ENCODE measurements at regions not wholly inside any gene's neighbourhood (a gene's known extent, or its start where the extent isn't known, plus 50 kb on each side); places are given as distances from the start of the nearest gene placed in this dataset.

DNA sequence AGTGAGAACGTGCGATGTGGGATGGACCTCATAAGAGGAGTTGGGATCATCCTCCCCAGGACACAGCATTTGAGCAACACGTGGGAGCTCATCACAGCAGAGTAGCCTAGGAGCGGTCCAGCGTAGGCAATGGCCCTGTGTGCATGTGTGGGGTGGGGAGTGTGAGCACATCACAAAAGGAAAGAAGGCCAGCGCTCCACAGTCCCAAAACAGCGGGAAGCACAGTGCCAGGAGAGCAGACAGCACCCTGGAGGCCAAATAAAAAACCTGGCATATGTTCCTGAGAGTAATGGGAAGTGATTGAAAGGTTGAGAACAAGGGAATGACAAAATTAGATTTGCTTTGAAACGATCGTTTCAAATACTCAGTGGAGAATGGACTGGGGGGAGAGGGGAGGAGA lies 226.0 kb downstream of the C7orf25 start:
- H2AFZ ChIP-seq (ENCODE audit: low read depth, low read length), result no peak overlapping the region
- H3K27me3 ChIP-seq (ENCODE audit: insufficient read depth, low read length), result no peaks in the 10 kb centered on the region
- H3K36me3 ChIP-seq (ENCODE audit: insufficient read depth, low read length), result no peaks in the 10 kb centered on the region
- H3K4me3 ChIP-seq (ENCODE audit: low read length), result no peak overlapping the region
- H3K4me1 ChIP-seq (ENCODE audit: insufficient read depth, low read length), result peaks cover 25% of the 10 kb centered on the region
- no peaks in the 10 kb centered on the region for H3K9me3 ChIP-seq (ENCODE audit: low read length)

DNA sequence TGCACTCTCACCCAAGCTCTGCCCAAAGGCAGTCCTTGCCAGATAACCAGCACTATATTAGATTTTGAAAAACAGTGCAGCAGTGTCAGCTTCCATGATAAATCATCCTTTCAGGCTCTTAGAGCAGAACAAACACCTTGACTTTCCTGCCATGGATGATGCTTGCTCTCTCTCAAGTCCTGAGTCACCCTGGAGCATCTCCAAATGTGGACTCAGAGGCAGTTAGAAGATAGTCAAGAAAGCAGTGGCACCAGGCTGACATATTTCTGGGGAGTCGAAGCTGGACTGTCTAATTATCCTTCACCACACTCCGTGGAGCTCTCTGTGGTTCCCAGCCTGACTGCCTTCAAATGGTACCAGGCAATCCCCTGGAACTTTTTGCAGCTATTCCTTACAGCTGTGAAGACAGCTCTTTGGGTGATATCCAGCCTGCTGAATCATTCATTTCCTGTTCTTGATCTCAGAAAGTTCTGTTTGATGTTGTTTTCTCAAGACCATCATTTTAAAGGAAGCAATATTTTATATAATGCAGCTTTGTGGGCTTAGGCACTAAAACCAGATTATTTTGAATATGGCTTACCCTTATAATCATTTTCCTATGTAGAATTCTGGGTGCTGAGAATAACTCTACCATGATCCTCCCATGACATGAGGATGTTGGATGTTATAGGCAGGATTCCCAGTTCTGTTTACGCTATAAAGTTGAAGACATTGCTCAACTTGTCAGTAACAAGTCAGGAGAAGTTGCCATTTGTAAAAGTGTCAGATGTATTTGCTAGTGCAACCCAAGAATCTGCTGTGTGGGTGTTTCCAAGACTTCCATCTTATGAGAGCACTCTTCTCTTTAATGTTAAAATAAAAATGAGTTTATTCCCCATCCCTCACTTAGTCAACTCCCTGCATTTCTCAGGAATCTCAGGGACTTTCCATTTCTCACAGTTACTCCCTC lies 233.8 kb downstream of the C7orf25 start:
- H3K9me3 ChIP-seq (ENCODE audit: low read length), result peaks cover 2% of the 10 kb centered on the region
- no peak overlapping the region for H3K4me3 ChIP-seq (ENCODE audit: low read length)
- no peak overlapping the region for H2AFZ ChIP-seq (ENCODE audit: low read depth, low read length)
- H3K4me1 ChIP-seq (ENCODE audit: insufficient read depth, low read length), result peaks cover 3% of the 10 kb centered on the region
- no peaks in the 10 kb centered on the region for H3K36me3 ChIP-seq (ENCODE audit: insufficient read depth, low read length)
- H3K27me3 ChIP-seq (ENCODE audit: insufficient read depth, low read length), result no peaks in the 10 kb centered on the region

DNA sequence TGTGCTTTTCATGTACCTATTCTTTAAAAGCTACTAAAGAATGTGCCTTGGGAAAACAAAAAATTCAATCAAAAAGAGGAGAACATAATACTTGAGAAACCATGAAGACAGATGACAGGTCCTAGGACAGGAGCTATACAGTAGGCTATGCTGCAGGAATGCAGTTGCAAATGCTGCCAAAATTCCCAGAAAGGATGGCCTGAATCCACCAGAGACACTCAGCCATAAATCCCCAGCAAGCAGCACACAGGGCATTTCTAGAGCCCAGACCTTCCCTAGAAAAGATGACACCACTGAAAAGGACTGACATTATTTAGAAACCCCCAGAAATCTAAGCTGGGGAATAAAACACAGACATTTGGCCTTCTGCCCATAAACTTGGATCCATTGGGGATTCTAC lies 237.3 kb downstream of the C7orf25 start:
- peaks cover 15% of the 10 kb centered on the region for H3K4me1 ChIP-seq (ENCODE audit: insufficient read depth, low read length)
- H3K4me3 ChIP-seq (ENCODE audit: low read length), result no peak overlapping the region
- no peaks in the 10 kb centered on the region for H3K9me3 ChIP-seq (ENCODE audit: low read length)
- H3K27me3 ChIP-seq (ENCODE audit: insufficient read depth, low read length), result no peaks in the 10 kb centered on the region
- H2AFZ ChIP-seq (ENCODE audit: low read depth, low read length), result no peak overlapping the region
- no peaks in the 10 kb centered on the region for H3K36me3 ChIP-seq (ENCODE audit: insufficient read depth, low read length)

DNA sequence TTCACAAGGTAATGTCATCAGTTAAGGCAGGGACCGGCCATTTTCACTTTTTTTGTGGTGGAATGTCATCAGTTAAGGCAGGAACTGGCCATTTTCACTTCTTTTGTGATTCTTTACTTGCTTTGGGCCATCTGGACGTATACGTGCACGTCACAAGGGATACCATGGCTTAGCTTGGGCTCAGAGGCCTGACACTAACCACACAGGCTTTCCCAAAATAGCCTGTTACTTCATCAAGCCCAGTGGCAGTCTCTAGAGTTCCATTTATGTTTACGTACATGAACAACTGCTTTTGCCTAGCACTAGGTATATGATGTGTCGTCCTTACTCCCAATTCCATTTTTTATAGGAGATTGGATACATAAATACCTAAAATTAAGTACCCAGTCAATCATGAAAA lies 237.9 kb downstream of the C7orf25 start:
- Histone ChIP-seq H3K4me1 (ENCODE audit: insufficient read depth, low read length) (peaks cover 15% of the 10 kb centered on the region), H3K36me3 (ENCODE audit: insufficient read depth, low read length) (no peaks in the 10 kb centered on the region), H2AFZ (ENCODE audit: low read depth, low read length) (no peak overlapping the region), H3K27me3 (ENCODE audit: insufficient read depth, low read length) (no peaks in the 10 kb centered on the region), H3K9me3 (ENCODE audit: low read length) (no peaks in the 10 kb centered on the region), H3K4me3 (ENCODE audit: low read length) (no peak overlapping the region)

DNA sequence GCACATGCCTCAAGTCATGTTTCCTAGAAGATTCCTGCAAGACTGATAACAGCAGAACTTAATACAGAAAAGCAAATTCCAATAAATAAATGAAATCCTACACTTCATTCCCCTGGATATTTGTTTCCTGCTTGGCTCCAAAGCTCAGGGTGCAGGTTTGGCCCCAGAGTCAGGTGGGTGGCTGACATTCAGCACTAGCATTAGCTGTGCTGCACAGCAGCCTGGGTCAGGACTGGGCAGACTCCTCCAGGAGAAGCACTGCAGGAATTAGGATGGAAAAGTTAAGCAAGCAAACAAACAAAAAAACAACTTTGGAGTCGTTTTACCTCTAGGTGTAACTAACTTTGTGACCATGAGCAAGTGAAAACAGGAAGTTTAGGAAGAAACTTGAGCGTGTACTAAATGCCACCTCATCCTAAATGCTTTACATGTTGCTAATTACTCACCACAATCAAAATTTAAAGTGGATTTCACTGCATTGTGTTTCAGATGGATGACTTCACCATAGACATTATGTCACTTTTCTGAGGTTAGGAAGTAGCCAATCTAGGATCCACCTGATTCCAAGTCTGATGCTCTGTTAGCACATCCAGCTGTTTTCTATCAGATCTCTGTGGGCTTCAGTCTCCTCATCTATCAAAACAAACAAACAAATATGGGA lies 239.4 kb downstream of the C7orf25 start:
- Histone ChIP-seq H3K36me3 (ENCODE audit: insufficient read depth, low read length) (no peaks in the 10 kb centered on the region), H3K9me3 (ENCODE audit: low read length) (no peaks in the 10 kb centered on the region), H3K4me3 (ENCODE audit: low read length) (no peak overlapping the region), H3K27me3 (ENCODE audit: insufficient read depth, low read length) (no peaks in the 10 kb centered on the region), H2AFZ (ENCODE audit: low read depth, low read length) (no peak overlapping the region), H3K4me1 (ENCODE audit: insufficient read depth, low read length) (peaks cover 15% of the 10 kb centered on the region)

DNA sequence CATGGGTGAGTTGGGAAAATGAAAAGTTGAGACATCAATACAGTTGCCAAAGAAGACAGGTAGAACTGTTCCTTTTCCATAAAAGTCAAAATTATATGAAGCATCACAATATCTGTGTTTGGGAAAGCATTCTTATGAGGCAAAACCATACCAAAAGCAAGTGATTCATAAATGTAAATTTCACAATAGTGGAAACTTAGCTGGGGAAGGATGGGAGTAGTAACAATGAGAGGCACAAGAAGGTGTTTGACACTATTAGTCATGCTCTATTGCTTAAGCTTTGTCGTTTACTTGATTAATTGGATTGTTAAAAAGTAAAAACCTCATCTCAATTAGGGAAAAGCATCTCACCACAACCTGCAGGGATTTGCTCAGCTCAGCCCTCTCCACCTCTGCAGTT lies 240.2 kb downstream of the C7orf25 start:
- peaks cover 15% of the 10 kb centered on the region for H3K4me1 ChIP-seq (ENCODE audit: insufficient read depth, low read length)
- no peak overlapping the region for H2AFZ ChIP-seq (ENCODE audit: low read depth, low read length)
- no peaks in the 10 kb centered on the region for H3K27me3 ChIP-seq (ENCODE audit: insufficient read depth, low read length)
- H3K9me3 ChIP-seq (ENCODE audit: low read length), result peaks cover 4% of the 10 kb centered on the region
- H3K4me3 ChIP-seq (ENCODE audit: low read length), result no peak overlapping the region
- no peaks in the 10 kb centered on the region for H3K36me3 ChIP-seq (ENCODE audit: insufficient read depth, low read length)

DNA sequence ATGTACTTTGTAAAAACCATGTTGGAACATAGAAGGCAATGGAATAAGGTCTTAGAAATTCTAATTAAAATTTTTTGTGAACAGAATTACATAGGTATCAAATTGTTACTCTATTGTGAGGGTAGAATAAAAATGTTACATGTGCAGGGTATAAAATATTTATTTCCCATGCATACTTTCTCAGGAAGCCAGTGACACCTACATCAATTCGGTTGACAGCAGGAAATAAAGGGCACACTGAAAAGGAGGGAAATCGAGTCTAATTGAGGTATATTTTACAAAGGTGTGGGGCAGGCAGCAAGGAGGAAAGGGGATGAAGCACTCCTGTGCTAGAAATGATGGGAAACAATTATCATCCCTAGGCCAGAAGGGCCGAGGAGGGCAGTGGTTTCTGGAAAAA lies 244.9 kb downstream of the C7orf25 start:
- Histone ChIP-seq H3K4me1 (ENCODE audit: insufficient read depth, low read length) (peaks cover 1% of the 10 kb centered on the region), H3K36me3 (ENCODE audit: insufficient read depth, low read length) (no peaks in the 10 kb centered on the region), H3K27me3 (ENCODE audit: insufficient read depth, low read length) (no peaks in the 10 kb centered on the region), H3K4me3 (ENCODE audit: low read length) (no peak overlapping the region), H3K9me3 (ENCODE audit: low read length) (peaks cover 7% of the 10 kb centered on the region), H2AFZ (ENCODE audit: low read depth, low read length) (no peak overlapping the region)

DNA sequence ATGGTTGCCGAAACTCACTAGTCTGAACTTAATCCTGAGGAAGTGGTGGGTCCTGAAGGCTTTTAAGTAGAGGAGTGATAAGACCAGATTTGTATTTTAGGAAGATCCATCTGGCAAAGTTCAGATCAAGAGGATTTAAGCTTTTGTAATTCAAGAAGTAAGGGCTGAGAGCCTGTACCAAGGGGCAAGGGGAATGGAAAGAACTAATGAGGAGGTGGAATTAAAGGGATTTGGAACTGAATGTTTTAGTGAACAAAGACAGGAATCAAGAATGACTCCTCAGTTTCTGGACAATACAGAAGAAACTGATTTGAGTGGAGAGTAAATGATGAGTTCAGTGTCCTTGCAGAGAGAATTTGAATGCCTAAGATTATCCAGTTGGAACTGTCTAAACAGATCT lies 249.0 kb downstream of the C7orf25 start:
- no peaks in the 10 kb centered on the region for H3K36me3 ChIP-seq (ENCODE audit: insufficient read depth, low read length)
- H2AFZ ChIP-seq (ENCODE audit: low read depth, low read length), result no peak overlapping the region
- H3K9me3 ChIP-seq (ENCODE audit: low read length), result peaks cover 7% of the 10 kb centered on the region
- no peaks in the 10 kb centered on the region for H3K27me3 ChIP-seq (ENCODE audit: insufficient read depth, low read length)
- no peaks in the 10 kb centered on the region for H3K4me1 ChIP-seq (ENCODE audit: insufficient read depth, low read length)
- H3K4me3 ChIP-seq (ENCODE audit: low read length), result no peak overlapping the region

DNA sequence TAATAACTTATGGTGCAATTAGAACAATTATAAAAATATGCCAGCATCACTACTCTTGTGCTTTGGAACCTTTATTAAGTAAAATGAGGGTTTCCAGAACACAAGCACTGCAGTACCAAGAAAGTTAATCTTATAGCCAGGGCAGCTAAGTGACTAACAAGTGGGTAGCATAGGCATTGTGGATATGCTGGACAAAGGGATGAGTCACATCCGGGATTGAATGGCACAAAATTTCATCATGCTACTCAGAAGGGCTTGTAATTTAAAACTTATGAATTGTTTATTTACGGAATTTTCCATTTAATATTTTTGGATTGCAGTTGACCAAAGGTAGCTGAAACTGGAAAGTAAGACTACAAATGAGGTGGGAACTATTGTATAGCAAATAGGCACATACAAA lies 250.6 kb downstream of the C7orf25 start:
- Histone ChIP-seq H3K9me3 (ENCODE audit: low read length) (peaks cover 2% of the 10 kb centered on the region), H3K36me3 (ENCODE audit: insufficient read depth, low read length) (no peaks in the 10 kb centered on the region), H3K27me3 (ENCODE audit: insufficient read depth, low read length) (no peaks in the 10 kb centered on the region), H3K4me3 (ENCODE audit: low read length) (no peak overlapping the region), H2AFZ (ENCODE audit: low read depth, low read length) (no peak overlapping the region), H3K4me1 (ENCODE audit: insufficient read depth, low read length) (no peaks in the 10 kb centered on the region)

DNA sequence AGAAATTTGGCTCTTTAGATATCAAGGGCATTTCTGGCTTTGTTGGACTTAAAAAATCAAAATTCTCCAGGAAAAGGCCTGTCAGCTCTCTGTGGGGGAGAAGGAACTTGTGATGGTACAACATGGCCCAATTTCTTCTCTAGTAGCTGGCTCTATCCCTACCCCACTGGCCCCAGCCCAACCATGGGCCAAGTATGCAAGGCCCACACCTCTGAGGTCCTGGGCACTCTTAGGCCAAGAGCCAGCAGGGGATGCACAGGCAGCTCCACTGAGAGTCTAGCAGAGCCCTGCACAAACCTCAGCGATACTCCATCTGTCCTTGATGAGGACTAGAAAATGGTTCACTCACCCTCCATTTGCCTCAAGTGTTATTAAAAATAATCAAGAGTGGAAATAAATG lies 261.2 kb downstream of the C7orf25 start:
- no peak overlapping the region for H2AFZ ChIP-seq (ENCODE audit: low read depth, low read length)
- H3K9me3 ChIP-seq (ENCODE audit: low read length), result no peaks in the 10 kb centered on the region
- no peaks in the 10 kb centered on the region for H3K36me3 ChIP-seq (ENCODE audit: insufficient read depth, low read length)
- no peaks in the 10 kb centered on the region for H3K27me3 ChIP-seq (ENCODE audit: insufficient read depth, low read length)
- no peak overlapping the region for H3K4me3 ChIP-seq (ENCODE audit: low read length)
- no peaks in the 10 kb centered on the region for H3K4me1 ChIP-seq (ENCODE audit: insufficient read depth, low read length)

DNA sequence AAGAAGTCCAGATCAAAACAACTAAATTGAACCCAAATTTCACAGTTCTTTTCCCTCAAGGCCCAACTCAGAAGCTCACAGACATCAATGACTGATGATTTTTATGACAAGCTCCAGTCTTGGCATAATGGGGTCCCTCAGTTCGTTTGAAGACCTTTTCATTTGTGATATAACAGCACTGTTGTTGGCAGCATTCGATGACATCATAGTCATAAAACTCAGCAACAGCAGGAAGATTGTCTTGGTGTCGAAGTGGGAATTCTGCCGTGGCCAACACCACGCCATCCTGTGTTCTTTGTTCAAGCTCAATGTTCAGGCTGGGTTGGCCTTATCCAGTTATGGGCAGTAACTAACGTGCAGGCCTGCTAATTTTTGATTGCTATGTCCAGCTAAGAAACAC lies 261.7 kb downstream of the C7orf25 start:
- H3K4me1 ChIP-seq (ENCODE audit: insufficient read depth, low read length), result no peaks in the 10 kb centered on the region
- no peaks in the 10 kb centered on the region for H3K36me3 ChIP-seq (ENCODE audit: insufficient read depth, low read length)
- no peak overlapping the region for H3K4me3 ChIP-seq (ENCODE audit: low read length)
- no peaks in the 10 kb centered on the region for H3K27me3 ChIP-seq (ENCODE audit: insufficient read depth, low read length)
- H3K9me3 ChIP-seq (ENCODE audit: low read length), result no peaks in the 10 kb centered on the region
- H2AFZ ChIP-seq (ENCODE audit: low read depth, low read length), result no peak overlapping the region

DNA sequence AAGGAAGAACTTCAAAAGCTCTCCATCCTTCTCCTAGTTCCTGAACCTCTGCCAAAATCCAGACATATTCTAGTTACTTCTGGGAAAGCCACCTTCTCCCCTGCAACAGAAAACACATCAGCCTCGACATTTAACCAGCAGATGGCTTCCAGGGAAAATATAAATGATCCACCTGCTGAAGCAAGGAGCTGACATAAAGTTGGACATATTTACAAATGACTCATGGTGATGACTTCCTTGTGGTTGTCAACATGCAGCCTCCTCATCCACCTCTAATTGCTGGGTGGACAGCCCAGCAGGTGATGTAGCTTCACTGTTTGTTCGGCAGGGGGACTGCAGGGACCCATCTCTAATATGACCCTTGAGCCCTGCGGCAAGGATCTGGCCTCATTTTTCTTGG lies 266.0 kb downstream of the C7orf25 start:
- H2AFZ ChIP-seq (ENCODE audit: low read depth, low read length), result no peak overlapping the region

DNA sequence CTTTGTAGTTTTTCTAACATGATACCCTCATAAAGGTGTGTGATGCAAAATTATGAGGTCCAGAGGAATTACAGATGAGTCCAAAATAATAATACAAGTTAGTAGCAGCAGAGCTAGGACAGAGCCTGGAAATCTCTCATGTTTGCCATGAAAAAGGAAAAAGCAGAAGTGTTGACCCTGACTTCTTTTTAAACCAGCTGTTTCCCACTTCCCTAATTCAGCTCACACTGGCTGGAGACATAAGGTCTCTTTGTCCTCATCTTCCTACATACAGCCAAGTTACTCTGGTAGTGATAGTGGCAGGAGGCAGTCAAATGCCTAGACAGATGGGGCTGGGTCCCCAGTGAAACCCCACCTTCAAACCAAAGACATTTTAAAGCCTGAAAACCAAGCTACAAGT lies 269.2 kb downstream of the C7orf25 start:
- Histone ChIP-seq H3K4me3 (ENCODE audit: low read length) (no peak overlapping the region), H3K27me3 (ENCODE audit: insufficient read depth, low read length) (no peaks in the 10 kb centered on the region), H3K9me3 (ENCODE audit: low read length) (peaks cover 3% of the 10 kb centered on the region)

More for the DNA sequence above, 266.0 kb downstream of the C7orf25 start:
- Histone ChIP-seq H3K9me3 (ENCODE audit: low read length) (peaks cover 3% of the 10 kb centered on the region), H3K27me3 (ENCODE audit: insufficient read depth, low read length) (no peaks in the 10 kb centered on the region), H3K4me1 (ENCODE audit: insufficient read depth, low read length) (no peaks in the 10 kb centered on the region), H3K36me3 (ENCODE audit: insufficient read depth, low read length) (no peaks in the 10 kb centered on the region), H3K4me3 (ENCODE audit: low read length) (no peak overlapping the region)

More for the DNA sequence above, 269.2 kb downstream of the C7orf25 start:
- Histone ChIP-seq H3K4me1 (ENCODE audit: insufficient read depth, low read length) (peaks cover 5% of the 10 kb centered on the region), H2AFZ (ENCODE audit: low read depth, low read length) (no peak overlapping the region), H3K36me3 (ENCODE audit: insufficient read depth, low read length) (no peaks in the 10 kb centered on the region)
